ENCODE measurements at regions not wholly inside any gene's neighbourhood (a gene's known extent, or its start where the extent isn't known, plus 50 kb on each side); places are given as distances from the start of the nearest gene placed in this dataset.

DNA sequence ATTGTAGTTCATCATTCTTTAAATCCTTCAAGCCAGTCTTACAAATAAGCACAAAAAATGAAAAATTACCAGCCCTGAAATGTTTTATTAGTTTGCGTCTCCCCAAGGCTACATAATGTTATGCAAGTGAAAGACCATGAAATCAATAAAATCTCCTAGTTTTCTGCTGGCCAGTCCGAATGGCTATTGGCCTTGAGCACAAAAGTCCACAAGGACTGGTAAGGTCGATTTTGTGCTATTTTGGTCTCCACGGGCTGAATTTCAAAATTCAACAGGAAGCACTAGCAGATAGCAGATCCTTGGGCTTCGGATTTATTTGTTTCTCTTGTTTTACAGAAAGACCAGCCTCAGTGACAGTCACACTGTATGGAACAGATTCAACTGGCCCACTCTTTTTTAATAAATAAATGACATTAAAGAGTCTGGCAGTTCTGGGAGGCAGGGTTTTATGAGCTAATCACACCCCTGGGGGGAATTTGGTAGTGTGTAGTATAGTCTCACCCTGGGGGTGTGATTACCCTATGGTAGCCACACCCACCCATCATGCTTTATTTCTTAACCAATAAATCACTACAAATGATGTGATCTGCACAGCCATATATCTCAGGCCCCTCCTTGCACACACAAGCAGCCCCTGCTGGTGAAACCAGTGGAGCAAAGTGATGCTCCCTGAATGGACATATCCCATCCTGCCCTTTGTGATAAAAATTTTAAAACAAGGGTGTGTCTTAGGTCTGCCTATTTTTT lies 51.1 kb upstream of the TMEM33 start:
- no peak for FAIRE-seq

DNA sequence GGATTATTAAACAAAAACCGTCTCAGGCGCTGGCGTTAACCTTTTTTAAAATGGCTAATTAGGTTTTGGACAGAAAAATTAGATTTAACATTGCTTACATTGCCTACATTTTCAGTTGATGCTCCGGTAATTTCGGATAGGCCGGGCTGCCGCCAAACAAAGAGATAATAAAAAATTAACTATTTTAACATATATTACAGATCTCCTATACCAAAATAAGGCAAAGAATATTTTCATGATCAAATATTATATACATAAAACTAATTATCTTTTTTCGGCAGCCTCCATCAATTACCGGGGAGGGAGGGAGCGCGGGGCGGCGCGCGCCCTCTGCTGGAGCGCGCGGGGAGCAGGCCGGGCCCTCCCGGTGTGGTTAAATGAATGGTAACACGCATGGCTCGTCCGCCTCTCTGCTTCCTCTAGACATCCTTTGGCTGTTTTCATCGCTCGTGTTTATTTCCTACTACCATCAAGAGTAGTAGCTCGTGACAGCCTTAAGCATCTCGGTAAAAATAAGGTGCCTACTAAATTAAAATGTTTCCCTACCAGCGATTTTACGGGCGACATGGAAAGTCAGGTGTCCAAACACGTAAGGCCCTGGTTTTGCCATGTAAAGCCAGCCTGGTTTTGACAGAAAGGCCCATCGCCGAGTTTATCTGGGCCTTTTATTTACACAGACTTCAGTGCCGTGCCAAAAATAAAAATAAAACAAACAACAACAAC lies 52.4 kb upstream of the TMEM33 start:
- peak; percentile 35 for FAIRE-seq

DNA sequence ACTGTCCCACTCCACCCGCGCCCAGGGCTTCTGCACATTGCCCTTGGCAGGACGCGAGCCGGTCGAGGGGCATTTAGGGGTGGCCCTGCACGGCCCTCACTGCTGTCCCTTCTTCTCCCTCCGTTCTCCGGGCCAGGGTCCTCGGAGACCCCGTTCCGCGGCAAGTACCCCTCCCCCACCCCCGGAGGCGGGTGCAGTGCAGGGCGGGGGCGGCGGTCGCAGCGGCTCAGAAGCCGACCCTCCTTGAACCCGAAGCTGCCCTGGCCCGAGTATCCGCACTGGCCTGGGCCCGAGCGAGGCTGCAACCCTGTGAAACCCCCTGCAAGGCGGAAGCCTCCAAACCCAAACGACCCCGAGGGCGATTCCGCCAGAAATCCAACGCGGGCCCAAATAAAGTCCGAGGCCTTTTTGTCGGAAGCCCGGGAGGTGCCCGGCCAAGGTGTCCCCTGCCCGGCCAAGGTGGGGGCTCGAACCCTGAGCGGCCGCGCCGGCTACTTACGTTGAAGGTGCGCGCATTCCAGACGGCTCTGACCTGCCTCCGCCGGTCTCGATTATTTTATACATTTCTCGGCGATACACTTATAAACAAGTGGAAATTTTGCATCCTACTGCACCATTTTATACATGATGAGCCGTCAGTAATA lies 53.1 kb upstream of the TMEM33 start:
- FAIRE-seq: no peak

DNA sequence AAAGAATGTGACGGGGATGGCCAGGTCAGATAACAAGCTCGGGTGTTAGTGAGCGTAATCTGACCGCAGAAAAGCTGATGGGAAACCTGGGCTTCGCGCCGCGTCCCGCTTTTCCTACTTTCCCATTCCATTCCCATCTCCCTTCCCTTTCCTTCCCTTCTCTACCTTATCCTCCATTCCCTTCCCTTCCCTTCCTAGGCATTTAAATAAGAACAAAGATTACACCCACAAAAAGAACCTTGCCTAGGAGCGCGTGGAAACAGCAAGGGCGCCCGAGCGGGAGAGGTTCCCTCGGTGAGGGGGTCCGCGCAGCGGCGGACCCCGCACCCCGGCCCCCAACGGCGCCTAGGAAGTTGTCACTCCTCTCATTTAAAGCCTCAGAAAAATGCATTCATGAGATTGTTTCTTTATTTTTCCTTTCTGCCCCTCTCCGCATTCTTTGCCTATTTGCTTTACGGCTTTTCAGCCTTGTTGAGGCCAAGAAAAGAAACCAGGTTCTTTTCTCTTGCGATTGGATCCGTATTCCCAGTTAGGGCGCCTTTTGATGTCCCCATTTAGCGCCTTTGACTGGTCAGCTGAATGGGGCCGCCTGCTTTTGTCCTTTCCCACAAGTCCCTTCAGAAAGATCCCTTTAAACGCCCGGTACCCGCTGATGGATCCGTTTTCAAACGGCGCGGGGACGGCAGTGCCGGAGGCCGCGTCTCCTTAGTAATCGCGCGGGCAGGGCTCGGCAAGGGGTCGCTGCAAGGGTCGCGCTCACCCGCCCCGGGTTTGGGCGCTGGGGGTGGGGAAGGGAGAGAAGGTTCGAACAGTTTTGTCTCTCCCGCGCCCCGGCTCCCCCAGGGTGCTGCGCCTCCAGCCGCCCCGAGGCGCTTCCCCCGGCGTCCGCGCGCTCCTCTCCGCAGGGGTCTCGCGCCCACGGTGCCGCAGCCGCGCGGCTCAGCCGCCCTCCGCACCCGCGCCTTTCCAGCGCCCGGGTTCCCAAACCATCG lies 54.1 kb upstream of the TMEM33 start:
- no peak for FAIRE-seq

DNA sequence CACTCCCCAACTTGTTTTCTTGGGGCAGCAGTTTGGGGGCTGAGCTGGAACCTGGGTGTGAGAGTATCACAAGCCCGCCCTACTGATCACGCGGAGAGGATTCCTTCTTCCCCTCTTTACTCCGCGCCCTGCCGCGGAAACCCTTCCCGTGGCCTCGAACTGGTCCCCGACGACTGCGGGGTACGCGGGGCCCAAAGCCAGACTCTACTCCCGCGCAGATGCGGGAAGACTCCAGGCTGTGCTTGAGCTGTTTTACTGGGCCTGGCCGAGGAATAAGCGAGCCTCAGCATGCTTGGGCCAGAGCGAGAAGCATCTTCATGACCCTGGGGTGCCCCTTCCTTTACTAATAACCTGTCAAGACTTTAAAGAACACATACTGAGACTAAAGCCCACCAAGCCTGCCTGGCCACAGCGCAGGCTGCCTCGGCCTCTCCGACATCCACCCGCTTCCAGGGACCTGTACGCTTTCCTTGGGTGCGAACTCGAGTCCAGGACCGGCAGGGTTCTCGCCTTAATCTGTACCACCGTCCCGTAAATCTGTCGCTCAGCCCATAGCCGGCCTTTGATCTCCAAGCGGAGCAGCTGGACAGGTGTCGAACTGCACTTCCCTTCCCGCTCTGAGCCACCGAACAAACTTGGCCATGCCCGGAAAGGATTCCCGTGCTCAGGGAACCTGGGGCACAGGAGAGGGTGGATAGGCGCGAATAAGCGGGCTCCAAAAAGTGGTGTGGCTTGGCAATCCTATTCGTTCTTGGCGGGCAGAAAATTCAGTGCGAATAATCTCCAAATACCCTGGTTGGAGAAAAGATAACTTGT lies 55.0 kb upstream of the TMEM33 start:
- no peak for FAIRE-seq

DNA sequence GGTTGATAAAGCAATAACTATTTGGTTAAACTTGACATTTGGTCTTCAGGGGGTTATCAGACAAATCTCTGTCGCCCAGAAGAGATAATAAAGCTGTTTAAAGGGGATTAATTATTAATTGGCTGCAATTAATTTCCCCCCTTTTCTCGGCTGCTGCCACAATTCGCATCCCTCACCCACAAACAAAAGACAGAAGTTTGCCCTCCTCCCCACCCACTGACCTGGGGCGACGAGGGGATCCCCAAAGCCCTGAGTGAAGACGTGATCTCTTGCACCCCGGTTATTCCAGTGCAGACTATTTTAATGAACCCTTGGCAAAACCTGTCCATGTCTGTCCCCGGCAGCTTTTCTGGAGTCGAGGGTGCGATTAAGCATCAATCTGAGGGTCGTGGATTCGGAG lies 55.7 kb upstream of the TMEM33 start:
- FAIRE-seq: no peak

DNA sequence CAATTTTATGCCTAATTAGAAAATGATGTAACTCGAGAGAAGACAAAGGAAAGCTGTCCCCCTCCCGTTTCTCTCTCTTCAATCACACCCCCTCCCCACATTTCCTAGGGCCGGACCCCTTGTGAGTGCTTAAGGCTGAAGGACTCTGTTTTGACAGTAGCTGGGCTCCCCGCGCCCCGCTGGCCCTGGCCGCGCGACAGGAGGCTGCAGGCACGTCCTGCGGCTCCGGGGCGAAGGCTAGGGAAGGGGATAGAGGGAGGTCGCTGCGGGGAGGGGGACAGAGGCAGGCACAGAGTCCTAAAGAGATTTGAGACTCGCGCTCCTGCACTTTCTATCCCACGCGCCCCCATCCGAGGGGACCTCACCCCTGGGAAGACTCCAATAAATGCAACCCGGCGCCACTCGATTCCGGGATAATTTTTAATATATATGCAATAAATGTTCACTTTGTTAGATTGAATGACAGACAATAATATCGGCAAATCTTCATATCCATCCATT lies 56.2 kb upstream of the TMEM33 start:
- FAIRE-seq: no peak

DNA sequence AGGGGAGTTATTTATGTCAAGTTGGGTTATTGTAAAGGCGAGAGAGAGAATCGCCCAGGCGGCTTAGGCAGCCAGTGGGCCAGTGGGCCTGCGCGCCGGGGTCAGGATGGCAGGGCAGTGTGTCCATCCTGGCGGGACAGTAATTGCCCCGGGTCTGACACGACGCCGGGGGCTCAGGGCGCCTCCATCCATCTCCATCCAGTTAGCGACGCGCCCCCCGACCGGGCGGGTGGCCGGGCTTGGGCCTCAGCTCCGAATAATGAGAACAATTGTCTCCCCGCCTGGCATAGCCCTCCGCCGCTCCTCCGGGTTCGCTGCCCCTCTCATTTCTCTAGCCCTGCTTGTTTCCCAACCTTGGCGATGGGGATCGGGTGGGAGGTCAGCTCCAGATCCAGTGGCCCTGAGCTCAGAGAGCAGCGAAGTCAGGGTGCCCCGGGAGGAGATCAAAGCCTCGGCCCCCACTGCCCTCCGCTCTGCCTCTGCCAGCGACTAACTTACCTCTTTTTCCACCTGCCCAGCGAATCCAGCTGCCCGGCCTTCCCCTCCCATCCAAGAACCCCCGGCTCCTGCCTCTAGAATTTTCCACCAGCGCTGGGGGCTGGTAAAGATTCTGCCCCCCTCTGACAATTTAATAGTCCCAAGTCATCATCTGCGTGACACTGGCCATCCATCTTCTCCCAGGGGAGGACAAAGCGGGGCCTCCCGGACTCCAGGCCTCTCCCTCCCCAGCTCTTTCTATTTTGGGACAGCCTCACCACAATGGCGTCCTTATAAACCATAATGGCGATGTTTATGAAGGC lies 56.9 kb upstream of the TMEM33 start:
- no peak for FAIRE-seq

DNA sequence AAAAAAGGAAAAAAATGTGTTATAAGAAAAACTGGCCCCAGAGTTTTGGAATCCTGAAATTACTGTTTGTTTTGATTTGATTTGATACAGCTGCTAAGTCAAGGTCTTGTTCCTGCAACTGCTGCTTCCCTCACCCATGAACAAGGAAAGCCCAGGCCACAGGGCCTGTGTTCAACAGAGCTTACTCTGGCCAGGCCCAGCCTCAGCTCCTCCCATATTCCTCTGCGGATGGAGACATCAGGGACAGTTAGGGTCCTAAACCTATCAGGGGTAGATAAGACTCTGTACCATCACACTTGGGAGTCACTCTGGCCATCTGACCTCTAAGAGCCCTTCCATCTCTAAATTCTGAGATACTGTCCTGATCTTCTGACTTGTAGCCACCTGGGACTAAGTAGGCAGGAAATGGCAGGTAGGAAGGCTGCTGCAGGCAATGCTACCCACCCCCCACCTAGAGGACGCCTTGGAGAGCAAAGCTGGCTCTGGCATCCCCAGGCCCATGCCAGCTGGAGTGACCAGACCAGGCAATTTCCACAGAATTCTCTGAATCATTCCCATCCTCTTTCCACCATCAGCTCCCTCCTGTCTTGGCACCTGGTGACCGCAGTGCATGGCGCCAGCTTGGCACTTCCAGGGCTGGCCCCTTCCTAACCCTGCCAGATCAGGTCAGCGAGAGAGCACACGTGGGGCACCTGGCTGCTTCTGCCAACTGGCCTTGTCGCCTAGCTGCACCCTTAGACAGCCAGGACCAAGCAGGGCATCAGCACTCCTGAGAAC lies 58.0 kb upstream of the TMEM33 start:
- no peak for FAIRE-seq

DNA sequence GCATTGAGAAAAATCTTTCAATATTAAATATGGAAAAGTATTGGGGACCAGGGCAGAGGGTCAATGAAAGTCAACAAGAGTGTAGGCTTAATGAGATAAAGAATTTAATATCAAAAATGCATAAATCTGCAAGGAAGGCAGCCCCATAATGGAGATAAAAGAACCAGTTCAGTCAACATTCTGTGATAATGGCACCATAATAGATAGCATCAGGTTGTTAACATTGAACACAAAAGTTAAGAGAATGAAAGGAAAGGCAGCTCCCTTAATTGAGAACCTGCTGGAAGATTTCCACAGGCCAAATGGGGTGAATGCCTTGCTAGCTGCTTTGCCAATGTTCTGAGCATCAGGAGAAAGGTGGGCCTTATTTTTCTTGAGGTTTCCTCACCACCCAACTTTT lies 60.4 kb upstream of the TMEM33 start:
- FAIRE-seq: no peak

DNA sequence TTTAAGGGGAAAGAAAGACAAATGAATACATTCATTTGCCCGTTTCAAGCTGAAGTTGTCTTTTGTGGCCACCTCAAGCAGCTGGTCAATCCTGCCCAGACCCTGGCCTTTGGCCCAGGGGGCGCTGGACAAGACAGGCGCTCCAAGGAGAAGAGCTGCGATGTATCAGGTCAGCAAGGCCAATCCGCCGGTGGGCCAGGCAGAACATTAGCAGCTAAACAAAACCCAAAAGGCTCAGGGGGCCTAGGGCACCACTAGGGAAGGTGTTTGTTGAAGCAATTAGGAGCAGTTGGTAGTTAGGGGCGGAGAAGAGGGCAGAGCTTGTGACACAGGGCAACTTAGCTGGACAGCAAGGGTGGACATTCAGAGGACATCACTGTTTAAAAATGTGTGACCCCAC lies 60.8 kb upstream of the TMEM33 start:
- no peak for FAIRE-seq

DNA sequence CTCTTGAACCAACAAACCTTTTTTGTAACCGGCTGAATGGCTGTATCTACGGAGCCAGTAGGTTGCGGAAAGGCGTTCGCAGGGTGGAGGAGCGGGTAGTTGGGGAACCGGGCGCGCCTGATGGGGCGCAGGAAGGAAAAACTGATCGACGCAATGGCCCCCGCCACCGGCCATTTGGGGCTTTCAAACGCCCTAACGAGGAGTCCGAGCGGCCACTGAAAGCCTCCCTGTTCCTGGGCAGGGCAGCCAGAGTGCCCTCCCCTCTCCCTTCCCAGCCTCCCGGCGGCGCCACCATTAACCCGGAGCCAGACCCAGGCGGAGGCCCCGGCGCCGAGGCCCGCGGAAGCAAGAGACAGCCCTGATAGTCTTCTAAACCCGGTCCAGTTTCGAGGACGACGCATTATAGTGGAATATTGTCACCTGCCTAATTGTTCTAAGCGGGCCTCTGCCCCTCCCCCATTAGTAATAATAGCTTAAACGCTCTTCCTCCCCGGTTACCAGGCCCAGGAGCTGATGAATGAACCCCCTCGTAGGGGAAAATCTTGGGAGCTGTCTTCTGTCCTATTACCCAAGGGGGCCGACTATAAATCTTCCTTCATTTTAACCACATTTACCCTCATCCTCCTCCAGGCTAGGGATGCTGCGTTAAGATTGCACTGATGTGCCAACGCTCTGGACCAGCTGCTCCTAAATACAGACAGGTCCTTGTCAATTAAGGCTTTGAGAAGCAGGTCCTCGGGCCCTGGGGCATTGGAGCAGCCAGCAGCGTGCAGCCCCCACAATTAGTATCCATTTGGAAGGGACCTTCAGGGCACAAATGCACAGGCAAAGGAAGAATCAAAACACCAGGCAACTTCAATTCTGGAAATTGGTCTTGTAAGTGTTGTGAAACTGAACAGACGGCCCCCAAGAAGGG lies 61.6 kb upstream of the TMEM33 start:
- no peak for FAIRE-seq

DNA sequence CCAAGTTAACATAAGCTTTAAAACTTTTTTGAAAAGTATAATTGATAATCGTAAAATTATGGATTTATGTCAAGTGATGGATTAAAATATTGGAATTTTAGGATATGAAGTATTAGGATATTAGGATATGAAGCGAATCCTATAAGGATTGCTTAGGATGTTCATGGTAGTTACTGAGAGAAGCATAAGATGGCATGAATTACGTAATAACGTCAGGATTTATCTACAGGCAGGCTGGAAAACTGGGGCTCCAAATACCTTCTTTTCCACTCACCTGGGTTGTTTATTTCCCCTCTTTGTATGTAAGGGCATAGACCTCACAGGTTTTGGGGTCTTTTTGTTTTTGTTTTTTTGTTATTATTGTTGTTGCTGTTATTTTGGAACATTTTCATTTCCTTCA lies 65.2 kb upstream of the TMEM33 start:
- FAIRE-seq: no peak

DNA sequence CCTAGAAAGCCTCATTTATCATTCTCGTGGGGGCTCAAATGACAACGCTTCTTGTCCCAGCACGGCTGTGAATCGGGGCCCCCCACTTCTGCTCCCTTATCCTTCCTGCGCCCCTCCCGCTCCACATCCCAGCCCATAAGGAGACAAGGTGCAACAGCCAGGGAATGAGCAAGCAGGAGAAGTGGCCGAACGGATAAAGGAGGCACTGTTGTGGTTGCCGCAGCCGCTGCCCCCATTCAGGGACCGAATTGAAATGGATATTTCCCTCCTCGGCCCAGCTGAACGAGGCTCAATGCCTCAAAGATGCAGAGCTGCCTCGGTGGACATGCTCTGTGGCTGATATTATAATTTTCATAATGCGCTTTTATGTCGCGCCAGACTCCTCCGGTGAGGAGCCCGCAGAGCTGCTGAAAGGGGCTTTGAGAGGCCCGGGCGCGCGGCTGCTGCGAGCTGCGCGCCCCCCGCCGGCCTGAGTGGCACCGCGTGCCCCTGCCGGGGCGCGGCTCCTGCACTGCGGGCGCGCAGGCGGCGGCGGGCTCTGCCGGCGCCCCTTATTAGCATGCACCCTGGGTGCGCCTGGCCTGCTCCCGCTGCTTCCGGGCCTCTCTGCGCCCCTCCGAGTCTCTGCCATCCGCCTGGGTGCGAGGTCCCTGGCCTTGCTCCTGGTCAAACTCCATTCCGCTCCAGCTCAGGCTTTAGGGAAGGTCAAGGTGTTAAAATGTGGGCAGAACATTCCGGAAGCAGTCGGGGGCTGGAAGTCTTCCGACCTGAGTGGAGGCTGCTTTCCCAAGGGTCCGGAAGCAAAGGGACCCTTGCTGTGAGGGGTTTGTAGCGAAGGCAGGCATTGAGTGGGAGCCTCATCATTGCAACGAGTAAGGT lies 68.2 kb upstream of the TMEM33 start:
- FAIRE-seq: no peak

DNA sequence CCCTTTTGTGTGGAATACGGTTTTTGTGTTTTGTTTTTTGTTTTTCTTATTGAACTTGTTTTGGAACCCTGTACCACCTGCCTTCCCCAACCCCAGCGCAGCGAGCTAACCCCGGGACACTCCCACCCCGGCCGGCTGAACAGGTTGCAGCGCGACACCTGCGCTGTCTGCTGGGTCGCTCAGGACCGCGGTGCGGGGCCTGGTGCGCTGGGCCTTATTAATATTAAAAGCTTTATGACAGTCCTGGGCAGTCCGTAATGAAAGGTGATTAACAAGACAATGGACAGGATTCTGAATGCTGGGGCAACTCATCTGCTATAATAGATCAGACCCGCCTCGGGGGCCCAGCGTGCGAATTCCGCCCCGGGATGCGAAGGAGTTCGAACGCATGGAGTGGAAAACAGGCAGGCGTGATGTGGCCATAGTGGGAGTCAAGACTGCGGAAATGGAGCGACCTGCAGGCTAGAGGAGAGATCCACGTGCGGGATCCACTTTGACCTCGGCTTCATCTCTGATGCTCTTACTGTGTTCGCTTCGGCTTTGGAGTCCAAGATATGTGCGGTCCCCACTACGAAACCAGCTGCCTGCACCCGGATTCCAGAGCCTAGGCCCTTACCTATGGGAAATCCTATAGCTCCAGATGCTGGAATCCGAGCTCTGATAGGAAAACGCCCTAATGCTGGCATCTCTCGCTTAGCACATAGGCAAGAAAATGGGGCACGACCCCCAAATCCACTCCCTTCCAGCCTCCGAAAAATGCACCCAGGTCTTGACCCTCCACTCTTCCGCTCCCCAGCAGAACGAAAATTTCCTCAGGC lies 69.0 kb upstream of the TMEM33 start:
- no peak for FAIRE-seq

DNA sequence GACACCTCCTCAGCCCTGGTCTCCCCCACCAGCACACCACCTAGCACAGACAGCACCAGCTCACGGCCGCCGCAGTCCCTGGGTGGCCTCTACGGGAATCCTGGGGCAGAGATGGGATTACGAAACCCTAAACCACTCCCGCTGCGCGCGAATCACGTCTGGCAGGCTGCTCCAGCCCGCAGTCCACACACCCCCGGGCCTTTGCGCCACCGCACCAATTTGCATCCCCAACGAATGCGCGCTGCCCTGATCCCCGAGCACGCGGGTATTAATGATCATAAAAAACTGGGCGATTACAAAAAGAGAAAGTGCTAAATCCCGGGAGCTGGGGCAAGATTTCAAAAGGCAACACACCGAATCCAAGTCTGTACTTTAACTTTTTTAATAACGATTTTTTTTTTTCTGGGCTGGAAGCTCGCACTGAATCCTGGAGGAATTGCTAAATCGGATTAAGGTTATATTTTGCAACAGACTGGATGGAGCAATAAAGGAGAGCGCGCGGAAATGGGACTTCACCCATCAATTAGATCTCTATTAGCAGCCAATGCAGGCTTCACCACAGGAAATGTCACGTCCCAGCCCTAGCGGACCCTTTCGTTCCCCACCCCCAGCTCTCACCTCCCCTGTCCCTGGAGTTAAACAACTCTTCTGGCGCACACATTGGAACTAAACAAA lies 69.8 kb upstream of the TMEM33 start:
- no peak for FAIRE-seq

Data from A204.1 (cell line).